NCI-H446 treated with DMSO at 0.1 percent for 48 hours (cell line): ENCODE measurements at regions not wholly inside any gene's neighbourhood (a gene's known extent, or its start where the extent isn't known, plus 50 kb on each side); places are given as distances from the start of the nearest gene placed in this dataset.
"Not testable (repeated sequence)": the region's sequence is repeated elsewhere in the genome, so short reads cannot be mapped to it uniquely, and the experiment has no call there.

Experiments used
- DNase-seq: peaks from one replicate; lab custom pipeline; 2025; lab: John Stamatoyannopoulos, UW

DNA sequence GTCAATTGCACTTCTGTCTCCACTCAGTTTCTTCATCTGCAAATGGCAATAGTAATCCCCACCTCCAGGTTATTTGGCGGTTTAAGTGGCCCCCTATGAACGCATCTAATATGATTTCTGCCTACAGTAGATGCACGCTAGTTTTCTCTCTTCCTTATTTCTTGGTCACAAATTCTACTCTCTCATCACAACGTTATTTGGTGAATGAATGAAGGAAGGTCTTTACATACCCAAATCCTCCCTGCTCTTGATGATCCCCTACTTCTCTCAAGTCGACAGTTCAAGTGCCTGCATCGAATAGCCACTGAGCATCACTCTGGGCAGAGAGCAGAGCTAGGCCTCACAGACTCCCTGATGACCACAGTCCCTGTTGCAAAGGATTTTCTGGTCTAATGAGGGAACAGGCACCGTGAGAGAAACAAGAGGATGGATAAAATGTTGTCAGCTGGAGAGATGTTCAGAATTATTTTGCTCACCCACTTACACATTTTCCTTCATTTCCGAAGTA, 181.2 kb upstream of the SMAD3 start:
- DNase-seq, result no peak

DNA sequence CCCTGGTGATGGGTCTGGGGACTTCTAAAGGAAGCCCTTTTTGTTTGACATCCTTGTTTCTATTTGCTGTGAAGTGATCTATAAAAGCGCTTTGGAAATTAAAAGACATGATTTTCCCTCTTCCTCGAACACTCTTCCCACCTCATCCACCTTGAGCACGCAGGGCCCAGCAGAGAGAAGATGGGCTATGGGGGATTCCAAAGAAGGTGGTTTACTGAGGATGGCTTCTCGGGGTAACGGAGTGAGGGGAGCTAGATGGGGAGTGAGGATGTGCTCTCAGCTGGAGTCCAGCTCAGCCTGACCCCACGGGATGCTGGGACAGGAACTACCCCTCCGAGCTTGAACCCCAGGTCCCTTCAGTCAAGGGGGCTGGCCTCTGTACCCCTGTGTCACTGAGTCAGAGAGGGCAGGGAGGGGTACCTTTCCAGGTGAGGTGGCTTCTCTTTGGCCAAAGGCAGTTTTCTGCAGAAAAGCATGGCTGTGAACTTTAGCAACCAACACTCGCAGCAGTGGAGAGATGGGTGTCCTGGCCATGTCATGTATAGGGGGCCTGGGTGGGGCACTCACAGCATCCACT, 180.7 kb upstream of the SMAD3 start:
- DNase-seq, result no peak

DNA sequence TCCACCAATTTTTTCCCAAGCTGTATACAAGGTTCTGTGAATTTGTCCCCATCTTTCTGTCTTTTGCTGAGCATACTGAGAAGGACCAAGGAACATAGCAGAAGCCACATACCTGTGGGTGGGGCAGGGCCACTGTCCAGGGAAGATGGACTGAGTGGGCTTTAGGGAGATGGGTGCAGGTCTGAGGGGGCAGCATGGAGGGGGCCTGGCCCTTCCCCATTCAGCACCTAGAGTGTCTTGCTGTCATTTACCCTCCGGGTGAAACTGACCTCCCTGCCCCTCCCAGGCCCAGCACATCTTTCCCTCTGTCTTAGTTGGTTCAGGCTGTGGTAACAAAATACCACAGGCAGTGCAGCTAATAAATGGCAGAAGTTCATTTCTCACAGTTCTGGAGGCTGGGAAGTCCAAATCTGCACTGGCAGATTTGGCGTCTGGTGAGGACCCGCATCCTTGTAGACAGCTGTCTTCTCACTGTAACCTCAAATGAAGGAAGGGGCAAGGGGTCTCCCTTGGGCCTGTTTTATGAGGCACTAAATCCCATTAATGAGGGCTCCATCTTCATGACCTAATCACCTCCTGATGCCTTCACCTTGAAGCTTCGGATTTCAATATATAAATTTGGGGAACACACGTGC, 180.0 kb upstream of the SMAD3 start:
- no peak for DNase-seq

DNA sequence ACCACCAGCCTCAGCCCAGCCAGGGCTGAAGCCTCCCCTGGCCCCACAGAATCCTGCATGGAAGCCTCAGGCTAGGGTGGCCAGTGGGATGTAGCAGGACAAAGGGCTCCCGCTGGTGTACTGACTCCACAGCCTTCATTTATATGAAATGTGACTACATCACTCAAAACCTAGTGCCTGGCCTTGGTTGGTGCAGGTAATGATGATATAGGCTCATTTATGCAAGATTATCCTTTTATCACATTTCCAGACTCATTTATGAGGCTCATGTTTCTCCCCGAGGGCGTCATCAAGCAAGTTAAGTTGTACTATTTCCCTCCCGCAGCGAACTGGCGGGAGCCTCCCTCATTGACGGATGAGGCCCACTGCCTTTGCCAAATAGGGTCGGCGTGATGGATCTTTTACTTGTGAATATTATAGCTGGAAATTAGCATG, 179.1 kb upstream of the SMAD3 start:
- no peak for DNase-seq

DNA sequence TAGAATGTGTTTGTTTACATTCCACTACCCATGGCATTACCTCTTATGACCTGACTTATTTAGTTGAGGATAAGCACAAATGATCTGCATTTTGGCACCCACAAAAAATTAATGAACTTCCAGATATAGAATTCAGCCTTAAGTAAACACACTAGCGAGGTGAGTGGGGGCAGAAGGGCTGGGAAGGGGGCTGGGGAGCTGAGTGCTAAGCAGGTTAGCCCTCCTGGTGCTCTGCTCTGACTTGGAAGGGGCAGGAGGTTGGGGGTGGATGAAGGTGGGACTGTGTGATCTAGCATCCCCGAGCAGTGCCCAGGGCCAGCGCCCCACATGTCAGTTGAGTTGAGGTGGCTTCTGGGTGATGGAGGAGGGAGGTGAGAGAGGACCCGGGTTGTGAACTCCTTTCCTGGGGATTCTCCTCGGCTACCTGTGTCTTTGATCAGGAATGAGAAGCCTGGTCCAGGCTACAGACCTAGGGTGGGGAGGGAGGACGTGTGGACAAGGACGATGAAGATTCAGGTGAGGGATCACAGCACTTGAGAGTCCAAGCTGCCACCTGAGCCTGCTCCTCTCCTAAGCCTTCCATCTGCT, 178.6 kb upstream of the SMAD3 start:
- DNase-seq, result no peak

DNA sequence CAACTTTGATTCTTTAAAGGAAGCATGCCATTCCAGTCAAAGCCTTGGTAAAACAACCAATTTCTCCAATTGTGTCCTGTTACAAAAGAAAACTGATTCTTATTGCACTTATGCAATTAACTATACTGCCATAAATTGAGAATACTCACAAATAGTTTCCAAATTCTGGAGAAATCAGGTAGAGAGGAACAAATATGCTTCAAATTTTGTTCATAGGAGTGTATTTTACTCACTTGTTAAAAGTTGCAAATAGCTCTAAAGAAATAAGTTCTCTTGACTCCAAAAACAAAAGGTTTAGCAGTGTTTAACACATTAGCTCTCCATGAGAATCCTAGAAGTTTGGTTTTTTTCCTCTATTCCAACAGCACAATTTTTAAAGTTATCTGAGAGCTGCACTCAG, 176.1 kb upstream of the SMAD3 start:
- not testable (repeated sequence) for DNase-seq

DNA sequence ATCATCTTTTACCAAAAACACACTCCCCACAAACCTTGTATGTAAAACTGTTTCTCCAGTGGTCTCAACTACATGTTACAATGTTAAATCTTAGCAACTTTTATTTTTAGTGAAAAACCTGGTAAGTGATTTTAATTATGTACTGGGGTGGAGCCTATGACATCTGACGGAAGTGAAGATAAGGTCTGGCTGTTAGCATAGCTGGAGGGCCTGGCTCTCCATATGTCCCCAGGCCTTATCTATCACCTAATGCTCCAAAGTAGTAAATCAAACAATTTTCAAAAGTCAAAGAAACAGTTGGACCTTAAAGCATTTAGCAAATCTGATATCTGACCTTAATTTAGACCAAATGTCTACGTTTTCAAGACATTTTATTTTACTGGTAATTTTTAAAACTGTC, 173.6 kb upstream of the SMAD3 start:
- DNase-seq, result no peak

DNA sequence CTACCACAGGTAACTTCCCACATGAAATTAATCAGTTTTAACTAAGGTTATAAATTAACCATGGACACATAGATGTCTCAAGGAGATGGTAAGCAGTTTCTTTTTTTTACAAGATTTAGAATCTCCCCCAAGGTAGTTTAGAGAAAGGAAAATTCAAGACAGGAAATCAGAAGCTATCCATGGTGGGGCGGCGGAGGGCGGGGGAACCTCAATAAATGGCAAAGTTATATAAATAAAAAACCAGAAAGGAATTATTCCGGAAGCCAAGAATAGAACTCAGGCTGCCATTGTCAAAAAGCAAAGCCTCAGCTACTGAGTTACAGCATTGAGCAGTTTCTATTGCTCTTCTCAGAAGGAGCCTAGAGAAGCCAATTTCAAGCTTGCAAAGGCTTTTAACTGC, 172.1 kb upstream of the SMAD3 start:
- no peak for DNase-seq

DNA sequence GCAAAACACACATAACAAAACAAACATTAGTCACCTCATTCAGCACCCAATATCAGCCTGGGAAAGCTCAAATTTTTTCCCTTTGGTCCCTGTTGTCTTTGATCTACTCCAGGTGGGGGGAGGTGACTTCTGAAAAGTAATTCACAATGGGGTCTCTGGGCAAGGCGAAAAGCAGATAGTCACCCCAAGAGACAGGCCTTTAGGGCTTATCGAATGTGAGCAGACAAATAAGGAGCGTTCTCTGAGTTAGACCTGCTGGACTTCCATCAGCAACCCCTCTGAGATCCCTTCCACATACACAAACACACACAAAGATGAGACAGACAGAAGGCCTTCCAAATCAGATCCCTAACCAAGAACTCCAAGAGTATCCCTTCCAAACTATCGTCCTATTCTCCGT, 171.0 kb upstream of the SMAD3 start:
- DNase-seq, result no peak

DNA sequence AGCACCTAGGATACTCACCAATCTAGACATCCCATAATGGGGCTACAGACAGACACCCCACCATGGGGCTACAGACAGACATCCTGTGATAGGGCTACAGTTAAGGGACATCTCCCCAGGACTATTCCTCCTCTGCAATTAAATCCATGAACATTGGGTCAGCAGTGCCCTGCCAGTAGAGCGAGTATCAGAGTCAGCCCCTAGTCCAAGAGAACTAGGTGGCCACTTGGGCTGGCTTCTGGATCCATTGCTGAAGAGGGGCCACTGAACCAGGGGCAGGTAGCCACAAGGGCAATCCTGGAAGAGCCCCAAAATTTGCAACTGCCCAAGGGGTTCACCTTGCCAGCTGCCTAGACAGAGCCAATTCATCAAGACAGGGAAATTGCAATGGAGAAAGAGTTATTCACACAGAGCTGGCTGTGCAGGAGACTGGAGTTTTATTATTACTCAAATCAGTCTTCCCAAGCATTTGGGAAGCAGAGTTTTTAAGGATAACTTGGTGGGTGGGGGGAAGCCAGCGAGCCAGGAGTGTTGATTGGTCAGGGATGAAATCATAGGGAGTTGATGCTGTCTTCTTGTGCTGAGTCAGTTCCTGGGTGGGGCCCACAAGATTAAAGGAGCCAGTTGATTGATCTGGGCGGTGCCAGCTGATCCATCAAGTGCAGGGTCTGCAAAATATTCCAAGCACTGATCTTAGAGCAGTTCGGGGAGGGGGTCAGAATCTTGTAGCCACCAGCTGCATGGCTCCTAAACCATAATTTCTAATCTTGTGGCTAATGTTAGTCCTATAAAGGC, 170.2 kb upstream of the SMAD3 start:
- DNase-seq, result no peak

DNA sequence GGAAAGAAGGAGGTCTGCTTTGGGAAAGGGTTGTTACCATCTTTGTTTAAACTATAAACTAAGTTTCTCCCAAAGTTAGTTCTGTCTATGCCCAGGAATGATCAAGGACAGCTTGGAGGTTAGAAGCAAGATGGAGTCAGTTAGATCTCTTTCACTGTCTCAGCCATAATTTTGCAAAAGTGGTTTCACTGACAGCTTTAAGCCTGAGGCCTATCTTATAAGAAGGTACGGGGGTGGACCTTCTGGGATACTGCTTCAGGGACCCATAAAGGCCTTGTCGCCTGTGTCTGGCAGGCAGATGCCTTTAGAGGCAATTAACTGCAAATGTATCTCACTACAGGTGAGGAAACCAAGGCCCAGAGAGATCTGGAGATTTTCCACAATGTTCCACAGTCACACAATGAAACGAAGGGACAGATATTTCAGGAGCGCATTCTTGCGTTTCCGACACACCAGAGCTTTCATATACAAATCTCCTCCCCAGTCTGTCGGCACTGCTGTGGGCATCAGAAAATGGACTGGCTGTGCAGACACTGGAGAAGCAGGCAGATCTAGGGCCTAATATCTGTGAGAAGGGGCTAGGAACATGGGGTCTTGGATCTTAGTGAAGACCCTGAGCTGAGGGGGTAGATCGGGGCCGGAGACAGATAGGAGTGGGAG, 169.5 kb upstream of the SMAD3 start:
- DNase-seq, result no peak

DNA sequence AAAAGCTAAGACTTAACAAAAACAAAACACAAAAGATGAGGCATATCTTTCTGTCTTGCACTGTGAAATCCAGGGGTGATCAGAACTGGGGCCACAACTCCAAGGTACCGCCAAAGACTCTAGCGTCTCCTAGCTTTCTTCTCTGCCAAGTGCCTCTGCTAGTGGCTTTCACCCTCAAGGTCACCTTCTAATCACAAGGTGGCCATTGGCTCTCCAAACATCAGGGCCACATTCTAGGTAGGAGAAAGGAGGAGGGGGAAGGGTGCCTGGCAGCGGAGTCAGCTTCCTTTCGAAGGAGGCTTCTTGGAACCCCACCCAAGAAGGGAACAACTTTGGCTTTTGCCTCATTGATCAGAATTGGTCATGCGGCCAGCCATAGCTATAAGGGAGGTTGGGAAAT, 168.8 kb upstream of the SMAD3 start:
- DNase-seq, result no peak

DNA sequence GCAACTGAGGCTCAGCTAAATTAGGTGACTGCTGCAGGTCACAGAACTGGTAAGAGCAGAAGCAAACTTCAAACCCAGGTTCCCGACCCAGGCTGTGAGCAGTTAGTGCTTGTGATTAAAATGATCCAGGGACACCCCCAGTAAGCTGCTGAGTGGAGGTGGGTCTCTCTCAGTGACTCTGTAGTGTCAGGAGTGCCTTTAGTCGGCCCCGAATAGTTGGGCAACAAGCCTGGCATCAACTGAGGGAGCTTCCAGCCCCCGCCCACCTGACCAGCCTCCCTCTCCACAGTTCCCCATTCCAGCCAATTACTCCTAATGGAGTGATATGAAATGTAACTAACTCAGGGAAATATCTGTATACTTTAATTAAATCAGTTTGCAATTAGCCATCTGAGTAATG, 168.0 kb upstream of the SMAD3 start:
- no peak for DNase-seq

DNA sequence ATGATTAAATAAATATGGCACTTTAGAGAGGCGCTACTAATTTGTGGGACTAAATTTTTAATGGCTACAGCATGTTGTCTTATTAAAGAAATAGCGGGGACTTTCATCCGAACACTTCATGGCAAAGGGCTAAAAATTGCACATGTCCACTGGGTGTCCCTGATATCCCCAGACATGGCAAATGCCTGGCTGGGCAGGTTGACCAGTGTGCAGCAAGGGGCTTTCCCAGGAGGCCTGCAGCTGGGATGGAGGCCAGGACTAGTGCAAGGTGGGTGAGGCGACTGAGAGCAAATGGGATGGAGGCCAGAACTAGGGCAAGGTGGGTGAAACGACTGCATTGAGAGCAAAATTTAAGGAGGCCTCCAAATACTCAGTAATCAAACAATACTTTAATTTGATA, 167.4 kb upstream of the SMAD3 start:
- no peak for DNase-seq

DNA sequence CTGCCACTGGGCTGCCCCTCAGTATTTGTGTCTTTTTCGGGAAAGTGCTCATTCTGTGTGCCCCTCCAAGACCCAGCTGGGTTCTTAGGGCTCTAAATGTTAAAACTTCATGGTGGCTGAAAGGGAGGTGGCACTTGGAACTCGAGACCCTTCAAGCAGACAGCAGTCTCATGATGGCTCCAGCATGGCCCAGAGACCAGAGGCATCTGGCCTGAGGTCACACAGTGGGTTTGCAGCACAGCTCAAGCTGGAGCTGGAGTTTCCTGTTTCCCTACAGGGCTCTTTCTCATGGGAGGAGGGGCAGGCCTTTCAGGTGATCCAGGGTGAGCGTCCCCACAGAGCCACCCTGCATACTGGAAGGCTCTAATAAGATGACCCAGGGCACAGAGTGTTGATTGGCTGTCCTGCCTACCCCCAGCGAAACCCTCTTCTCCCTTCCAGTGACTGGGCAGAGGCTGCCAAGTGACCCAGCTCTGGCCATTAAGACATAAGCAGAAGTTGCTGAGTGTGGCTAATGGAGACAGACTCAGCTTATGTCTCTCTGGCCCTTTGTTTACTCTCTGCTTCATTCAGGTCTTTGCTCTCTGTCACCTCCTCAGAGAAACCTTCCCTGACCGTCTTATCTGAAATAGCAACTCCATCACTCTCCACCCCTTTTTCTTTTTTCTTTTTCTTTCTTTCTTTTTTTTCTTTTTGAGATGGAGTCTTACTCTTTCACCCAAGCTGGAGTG, 166.6 kb upstream of the SMAD3 start:
- no peak for DNase-seq

DNA sequence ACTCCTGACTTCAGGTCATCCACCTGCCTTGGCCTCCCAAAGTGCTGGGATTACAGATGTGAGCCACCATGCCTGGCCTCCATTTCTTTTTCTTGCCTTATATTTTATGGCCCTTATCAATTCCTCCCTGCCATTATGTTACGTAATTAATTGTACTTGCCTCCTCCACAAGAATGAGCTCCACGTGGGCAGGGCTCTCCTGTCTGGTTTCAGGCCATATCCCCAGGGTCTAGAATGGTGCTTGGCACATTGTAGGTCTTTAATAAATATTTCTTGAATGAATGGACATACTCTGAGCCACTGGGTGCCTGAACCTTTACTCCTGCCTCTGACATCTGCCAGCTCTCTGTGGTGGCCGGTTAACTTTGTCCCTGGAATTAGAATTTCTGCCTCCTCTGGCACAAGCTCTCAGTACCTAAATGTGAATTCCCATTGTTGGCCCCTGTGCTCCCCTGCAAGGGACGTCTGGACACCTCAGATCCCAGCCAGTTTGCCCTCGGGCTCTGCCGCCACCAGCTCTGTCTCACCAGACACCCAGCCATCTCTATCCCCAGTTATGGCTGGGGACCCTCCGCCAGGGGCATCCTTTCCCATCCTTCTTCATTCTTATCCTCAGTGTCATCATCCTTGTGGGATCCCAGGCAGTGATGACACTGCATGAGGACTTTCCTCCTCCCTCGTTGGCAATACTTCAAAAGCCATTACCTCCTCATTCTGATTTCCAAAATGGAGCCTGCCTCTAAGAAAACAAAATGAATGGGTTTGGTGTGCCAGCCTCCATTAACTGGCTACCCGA, 165.6 kb upstream of the SMAD3 start:
- DNase-seq, result no peak

DNA sequence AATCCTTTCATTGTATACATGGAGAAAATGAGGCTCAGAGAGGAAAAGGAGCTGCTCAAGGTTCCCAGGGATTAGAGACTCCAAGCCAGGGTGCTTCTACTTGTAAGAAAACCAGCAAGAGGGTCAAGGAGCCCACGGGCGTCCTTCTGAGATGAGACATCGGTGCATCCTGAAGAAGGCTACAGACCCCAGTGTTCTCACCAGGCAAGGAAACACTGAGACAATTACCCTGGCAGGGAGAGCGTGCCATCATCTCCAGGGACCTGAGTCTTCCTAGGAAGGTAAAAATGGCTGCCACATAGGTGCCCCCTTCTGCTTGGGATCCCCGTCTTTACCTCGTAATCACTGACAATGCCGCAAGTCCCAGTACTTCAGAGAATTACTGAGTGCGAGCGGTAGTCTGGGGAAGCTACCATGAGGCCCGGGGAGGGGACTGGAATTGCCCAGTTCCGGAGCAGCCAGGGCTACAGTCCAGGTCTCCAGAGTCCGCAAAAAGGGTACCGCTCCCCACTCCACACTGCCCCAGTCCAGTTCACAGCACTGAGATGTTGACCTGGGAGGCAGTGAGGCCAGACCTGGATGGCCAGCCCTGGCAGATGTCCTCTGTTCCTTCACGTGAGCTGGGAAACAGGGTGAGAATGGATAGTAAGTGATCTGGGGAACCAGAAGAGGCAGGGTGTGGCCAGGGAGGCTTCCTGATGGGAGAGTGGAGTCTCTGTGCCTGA, 164.7 kb upstream of the SMAD3 start:
- no peak for DNase-seq

DNA sequence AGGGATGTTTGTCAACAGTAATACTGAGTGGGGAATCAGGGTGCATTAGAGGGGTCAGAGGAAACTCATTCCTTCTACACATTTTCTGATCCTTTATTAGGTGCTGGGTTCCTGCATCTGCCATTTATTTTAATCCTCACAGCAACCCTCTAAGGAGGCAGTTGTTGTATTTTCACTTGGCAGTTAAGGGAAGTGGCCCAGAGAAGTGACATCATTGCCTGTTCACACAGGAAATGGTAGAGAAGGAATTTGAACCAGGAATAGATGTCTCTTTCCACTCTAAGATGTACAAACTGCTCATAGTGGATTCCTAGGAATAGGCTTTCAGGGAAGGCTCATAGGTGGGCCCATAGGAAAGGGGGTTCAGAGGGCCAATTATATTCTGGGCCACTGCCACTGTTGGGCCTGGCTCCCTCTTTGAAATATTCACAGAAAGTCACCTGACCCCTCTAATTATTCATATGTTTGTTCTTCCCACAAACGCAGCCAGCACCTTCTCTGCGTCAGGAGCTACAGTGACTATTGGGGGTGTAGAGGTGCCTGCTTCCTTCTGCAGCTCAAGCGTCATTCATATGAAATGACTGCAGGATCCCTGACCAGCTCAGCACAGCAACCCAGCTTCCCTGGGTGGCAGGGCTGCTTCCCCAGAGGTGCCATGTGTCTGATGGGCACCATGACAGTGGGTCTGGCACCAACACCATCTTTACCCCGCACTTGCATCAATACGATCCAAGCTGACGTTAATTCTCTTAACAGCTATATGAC, 163.9 kb upstream of the SMAD3 start:
- no peak for DNase-seq

DNA sequence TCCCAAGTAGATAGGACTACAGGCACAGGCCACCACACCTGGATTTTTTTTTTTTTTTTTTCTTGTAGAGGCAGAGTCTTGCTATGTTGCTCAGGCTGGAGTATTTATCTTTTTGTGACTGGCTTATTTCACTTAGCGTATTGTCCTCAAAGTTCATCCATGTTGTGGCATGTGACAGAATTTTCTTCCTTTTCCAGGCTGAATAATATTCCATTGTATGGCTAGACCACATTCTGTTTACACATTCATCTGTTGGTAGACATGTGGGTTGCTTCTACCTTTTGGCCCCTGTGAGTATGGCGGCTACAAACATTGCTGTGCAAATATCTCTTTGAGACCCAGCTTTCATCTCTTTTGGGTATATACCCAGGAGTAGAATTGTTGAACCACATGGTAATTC, 160.2 kb upstream of the SMAD3 start:
- DNase-seq, result no peak
